Bronchial epithelial cell (primary cell): ENCODE measurements at regions not wholly inside any gene's neighbourhood (a gene's known extent, or its start where the extent isn't known, plus 50 kb on each side); places are given as distances from the start of the nearest gene placed in this dataset.

Experiments
- DNase-seq: peaks from one replicate; pipeline ENCODE4 v3.0.0-alpha.2; 2010; ENCODE audit warnings: low read depth
- FAIRE-seq: peaks from 2 replicates; lab custom pipeline; 2011; peaks lifted over from hg19 to GRCh38; lab: Jason Lieb, UNC
- H3K27me3 ChIP-seq: 2 replicates; pipeline ENCODE4 v1.5.1; 2011; ENCODE audit warnings: low read length; ENCODE audit not compliant: control insufficient read depth, insufficient read depth
- H3K36me3 ChIP-seq: 2 replicates; pipeline ENCODE4 v1.5.1; 2011; ENCODE audit warnings: low read length; ENCODE audit not compliant: control insufficient read depth, insufficient read depth
- H3K4me3 ChIP-seq: 2 replicates; pipeline ENCODE4 v1.5.1; 2011; ENCODE audit warnings: mild to moderate bottlenecking, low read depth, low read length, control low read depth
- TF ChIP-seq, protein P1 (sequence below): IDR thresholded peaks from 2 replicates; pipeline ENCODE4 v1.5.1; 2011; ENCODE audit warnings: mild to moderate bottlenecking, moderate library complexity, low read length, control low read depth, inconsistent platforms; ENCODE audit not compliant: insufficient read depth, severe bottlenecking

DNA sequence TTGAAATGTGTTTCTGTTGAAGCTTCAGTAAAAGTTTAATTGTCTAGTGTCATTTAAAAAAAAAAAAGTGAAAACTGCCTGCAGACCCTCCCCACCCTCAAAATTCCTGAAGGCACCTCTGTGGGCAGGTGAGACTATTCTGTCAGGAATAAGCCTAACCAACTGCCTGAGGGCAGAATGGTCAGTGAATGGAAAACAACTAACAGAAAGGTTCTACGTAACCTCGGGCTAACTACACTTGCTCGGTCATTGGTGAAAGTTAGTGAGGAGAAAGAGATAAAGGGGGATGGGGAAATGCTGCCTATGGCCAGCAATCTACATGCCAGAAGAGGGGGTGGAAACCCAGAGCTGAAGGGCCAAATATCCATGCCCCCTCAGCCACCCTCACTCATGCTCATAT is 108.6 kb upstream of the SLC24A5 start:
- Histone ChIP-seq H3K4me3 (no peak overlapping the region), H3K27me3 (no peaks in the 10 kb centered on the region), H3K36me3 (no peaks in the 10 kb centered on the region)
- TF ChIP-seq, protein P1, sequence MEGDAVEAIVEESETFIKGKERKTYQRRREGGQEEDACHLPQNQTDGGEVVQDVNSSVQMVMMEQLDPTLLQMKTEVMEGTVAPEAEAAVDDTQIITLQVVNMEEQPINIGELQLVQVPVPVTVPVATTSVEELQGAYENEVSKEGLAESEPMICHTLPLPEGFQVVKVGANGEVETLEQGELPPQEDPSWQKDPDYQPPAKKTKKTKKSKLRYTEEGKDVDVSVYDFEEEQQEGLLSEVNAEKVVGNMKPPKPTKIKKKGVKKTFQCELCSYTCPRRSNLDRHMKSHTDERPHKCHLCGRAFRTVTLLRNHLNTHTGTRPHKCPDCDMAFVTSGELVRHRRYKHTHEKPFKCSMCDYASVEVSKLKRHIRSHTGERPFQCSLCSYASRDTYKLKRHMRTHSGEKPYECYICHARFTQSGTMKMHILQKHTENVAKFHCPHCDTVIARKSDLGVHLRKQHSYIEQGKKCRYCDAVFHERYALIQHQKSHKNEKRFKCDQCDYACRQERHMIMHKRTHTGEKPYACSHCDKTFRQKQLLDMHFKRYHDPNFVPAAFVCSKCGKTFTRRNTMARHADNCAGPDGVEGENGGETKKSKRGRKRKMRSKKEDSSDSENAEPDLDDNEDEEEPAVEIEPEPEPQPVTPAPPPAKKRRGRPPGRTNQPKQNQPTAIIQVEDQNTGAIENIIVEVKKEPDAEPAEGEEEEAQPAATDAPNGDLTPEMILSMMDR: no peak
- no peak for DNase-seq
- FAIRE-seq: no peak

- Histone ChIP-seq H3K27me3 (no peaks in the 10 kb centered on the region), H3K36me3 (no peaks in the 10 kb centered on the region), H3K4me3 (no peak overlapping the region)
- DNase-seq: no peak
- FAIRE-seq: no peak
- TF ChIP-seq, protein P1: no peak
Measured at GRCh38 chr15:48016865-48017264, 103.9 kb upstream of the SLC24A5 start.

GRCh38 chr15:48017747-48018146 is 103.0 kb upstream of the SLC24A5 start:
- H3K36me3 ChIP-seq: no peaks in the 10 kb centered on the region
- FAIRE-seq (no peak), DNase-seq (peak; percentile 67)
- no peak overlapping the region for H3K4me3 ChIP-seq
- no peaks in the 10 kb centered on the region for H3K27me3 ChIP-seq
- TF ChIP-seq, protein P1: no peak

DNA sequence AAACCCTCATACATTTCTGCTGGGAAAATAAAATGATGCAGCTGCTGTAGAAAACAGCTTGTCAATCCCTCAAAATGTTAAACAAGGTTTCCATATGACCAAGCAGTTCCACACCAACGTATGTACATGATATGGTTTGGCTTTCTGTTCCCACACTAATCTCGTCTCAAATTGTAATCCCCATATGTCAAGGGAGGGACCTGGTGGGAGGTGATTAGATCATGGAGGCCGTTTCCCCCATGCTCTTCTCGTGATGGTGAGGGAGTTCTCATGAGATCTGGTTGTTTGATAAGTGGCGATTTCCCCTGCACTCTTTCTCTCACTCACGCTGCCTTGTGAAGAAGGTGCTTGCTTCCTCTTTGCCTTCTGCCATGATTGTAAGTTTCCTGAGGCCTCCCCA is 100.6 kb upstream of the SLC24A5 start:
- TF ChIP-seq, protein P1: no peak
- FAIRE-seq: no peak
- Histone ChIP-seq H3K4me3 (no peak overlapping the region), H3K27me3 (no peaks in the 10 kb centered on the region), H3K36me3 (no peaks in the 10 kb centered on the region)
- no peak for DNase-seq

DNA sequence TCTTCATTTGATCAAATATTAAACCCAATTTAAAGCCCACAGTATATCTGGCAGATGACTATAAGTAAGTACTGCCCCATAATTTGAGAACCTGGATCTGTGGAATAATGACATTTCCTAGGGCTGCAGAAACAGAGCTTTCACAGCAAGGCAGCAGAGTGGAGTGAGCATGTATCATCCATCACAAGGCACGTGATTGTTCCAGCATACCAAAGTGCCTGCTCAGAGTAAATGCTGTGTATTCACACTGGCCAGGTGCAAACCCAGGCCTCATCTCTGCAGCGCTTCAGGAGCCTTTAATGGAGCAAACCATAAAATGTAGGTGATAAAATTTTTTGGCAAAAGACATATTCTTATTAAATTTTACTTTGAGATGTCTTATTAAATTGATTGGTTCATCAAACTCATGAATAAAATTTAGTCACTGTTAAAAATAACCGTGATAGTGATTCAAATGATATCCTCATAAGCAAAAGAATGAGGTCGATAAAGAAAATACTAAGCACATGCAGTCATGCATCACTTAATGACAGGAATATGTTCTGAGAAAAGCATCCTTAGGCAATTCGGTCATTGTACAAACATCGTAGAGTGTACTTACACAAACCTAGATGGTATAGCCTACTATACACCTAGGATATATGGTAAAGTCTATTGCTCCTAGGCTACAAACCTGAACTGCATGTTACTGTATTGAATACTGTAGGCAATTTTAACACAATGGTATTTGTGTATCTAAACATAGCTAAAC is 99.3 kb upstream of the SLC24A5 start:
- TF ChIP-seq, protein P1: no peak

DNA sequence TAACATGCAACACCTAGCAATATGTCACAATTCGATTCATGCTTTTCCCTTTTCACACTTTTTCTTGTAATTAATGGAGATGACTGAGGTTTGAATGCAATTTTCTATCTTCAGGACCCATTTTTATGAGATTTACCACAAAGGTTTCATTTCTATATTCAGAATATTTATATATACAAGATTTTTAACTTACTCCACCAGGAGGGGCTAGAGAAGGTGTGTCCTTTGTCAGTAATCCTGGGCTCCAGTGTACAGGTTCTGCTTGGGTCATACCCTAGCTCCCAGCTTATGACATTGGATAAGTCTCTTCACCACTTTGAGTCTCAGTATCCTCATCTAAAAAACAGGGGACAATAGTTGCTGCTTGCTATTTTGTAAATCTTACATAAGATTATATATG is 95.7 kb upstream of the SLC24A5 start:
- TF ChIP-seq, protein P1: no peak
- FAIRE-seq: no peak
- Histone ChIP-seq H3K4me3 (no peak overlapping the region), H3K27me3 (no peaks in the 10 kb centered on the region), H3K36me3 (no peaks in the 10 kb centered on the region)
- no peak for DNase-seq

More for the DNA sequence above, 99.3 kb upstream of the SLC24A5 start:
- no peak for FAIRE-seq
- DNase-seq: peak; percentile 48
- no peaks in the 10 kb centered on the region for H3K36me3 ChIP-seq
- H3K4me3 ChIP-seq: no peak overlapping the region
- no peaks in the 10 kb centered on the region for H3K27me3 ChIP-seq
